ENCODE measurements at regions not wholly inside any gene's neighbourhood (a gene's known extent, or its start where the extent isn't known, plus 50 kb on each side); places are given as distances from the start of the nearest gene placed in this dataset.

DNA sequence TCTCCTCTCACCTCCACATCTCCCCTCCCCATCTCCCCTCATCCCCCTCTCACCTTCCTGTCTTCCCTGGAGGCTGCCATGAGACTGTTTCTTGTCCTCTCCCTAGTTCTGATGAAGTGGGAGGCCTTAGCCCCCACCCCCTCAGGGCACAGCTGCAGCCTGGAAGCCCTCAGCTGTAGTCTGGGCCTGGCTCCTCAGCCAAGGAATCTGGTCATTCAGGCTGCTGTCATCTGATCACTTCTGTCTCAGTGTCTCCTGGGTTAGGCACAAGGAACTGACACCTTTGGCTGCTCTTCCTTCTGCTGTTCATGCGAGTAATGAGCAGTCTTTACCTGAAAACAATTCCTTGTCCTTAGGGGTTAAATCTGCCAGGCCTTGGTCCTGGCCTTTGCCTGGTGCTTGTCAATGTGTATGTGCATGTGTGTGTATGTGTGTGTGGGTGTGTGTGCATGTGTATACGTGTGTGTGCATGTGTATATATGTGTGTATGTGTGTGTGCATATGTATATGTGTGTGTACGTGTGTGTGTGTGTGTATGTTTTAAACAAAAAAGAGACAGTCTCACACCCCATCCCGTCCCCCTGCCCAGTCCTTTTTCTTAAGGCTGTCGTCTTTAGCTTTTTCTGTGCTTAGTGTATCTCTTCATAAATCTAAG, 153.5 kb upstream of the TMEM72 start:
- TF ChIP-seq, protein P1, sequence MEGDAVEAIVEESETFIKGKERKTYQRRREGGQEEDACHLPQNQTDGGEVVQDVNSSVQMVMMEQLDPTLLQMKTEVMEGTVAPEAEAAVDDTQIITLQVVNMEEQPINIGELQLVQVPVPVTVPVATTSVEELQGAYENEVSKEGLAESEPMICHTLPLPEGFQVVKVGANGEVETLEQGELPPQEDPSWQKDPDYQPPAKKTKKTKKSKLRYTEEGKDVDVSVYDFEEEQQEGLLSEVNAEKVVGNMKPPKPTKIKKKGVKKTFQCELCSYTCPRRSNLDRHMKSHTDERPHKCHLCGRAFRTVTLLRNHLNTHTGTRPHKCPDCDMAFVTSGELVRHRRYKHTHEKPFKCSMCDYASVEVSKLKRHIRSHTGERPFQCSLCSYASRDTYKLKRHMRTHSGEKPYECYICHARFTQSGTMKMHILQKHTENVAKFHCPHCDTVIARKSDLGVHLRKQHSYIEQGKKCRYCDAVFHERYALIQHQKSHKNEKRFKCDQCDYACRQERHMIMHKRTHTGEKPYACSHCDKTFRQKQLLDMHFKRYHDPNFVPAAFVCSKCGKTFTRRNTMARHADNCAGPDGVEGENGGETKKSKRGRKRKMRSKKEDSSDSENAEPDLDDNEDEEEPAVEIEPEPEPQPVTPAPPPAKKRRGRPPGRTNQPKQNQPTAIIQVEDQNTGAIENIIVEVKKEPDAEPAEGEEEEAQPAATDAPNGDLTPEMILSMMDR (IDR thresholded peaks at IDR 0.05) = no peak
- no peak for TF ChIP-seq POLR2A (IDR thresholded peaks at IDR 0.05)

Measured in body of pancreas (tissue), 4 donors.